ENCODE measurements at regions not wholly inside any gene's neighbourhood (a gene's known extent, or its start where the extent isn't known, plus 50 kb on each side); places are given as distances from the start of the nearest gene placed in this dataset.
"Not testable (repeated sequence)": the region's sequence is repeated elsewhere in the genome, so short reads cannot be mapped to it uniquely, and the experiment has no call there.

GRCh38 chr21:9774901-9775593 is 746.3 kb upstream of the TPTE start:
- not testable (repeated sequence) for TF ChIP-seq CTCF, POLR2A (IDR thresholded peaks at IDR 0.05)
